Liver (tissue), 8 donors: ENCODE measurements at regions not wholly inside any gene's neighbourhood (a gene's known extent, or its start where the extent isn't known, plus 50 kb on each side); places are given as distances from the start of the nearest gene placed in this dataset.

Experiments used
- DNase-seq: peaks from one replicate; pipeline ENCODE4 v3.0.0-alpha.2; 2017; ENCODE audit warnings: low spot score
- H3K27ac ChIP-seq, 2 donors: one replicate each; pipeline ENCODE4 v1.7.0; 2013; ENCODE audit warnings: inconsistent platforms in 2 of 2, low read length in 2 of 2, control low read depth in 1 of 2, low read depth in 1 of 2, mild to moderate bottlenecking in 1 of 2
- H3K27me3 ChIP-seq, 4 donors: one replicate each; pipeline versions ENCODE4 v1.6.1 to v1.7.0; 2013; ENCODE audit warnings: low read length in 3 of 4, inconsistent platforms in 1 of 4, mild to moderate bottlenecking in 1 of 4, moderate library complexity in 1 of 4; ENCODE audit not compliant: control insufficient read depth in 4 of 4, insufficient read depth in 4 of 4
- H3K36me3 ChIP-seq, 4 donors: one replicate each; pipeline versions ENCODE4 v1.6.1 to v1.7.0; 2013; ENCODE audit warnings: low read length in 3 of 4, mild to moderate bottlenecking in 3 of 4, low read depth in 1 of 4, moderate library complexity in 1 of 4; ENCODE audit not compliant: control insufficient read depth in 4 of 4, insufficient read depth in 3 of 4
- H3K4me1 ChIP-seq, 4 donors: one replicate each; pipeline versions ENCODE4 v1.6.1 to v1.7.0; 2013; ENCODE audit warnings: low read length in 3 of 4, mild to moderate bottlenecking in 3 of 4, moderate library complexity in 1 of 4; ENCODE audit not compliant: control insufficient read depth in 4 of 4, insufficient read depth in 4 of 4
- H3K4me3 ChIP-seq, 3 donors: one replicate each; pipeline versions ENCODE4 v1.6.1 to v1.7.0; 2013; ENCODE audit warnings: low read length in 3 of 3, control low read depth in 1 of 3, low read depth in 1 of 3, mild to moderate bottlenecking in 1 of 3
- H3K9ac ChIP-seq, 2 donors: one replicate each; pipeline ENCODE4 v1.7.0; 2013; ENCODE audit warnings: low read length in 2 of 2, mild to moderate bottlenecking in 2 of 2, moderate library complexity in 2 of 2, control low read depth in 1 of 2, low read depth in 1 of 2
- H3K9me3 ChIP-seq, 4 donors: one replicate each; pipeline versions ENCODE4 v1.6.1 to v1.7.0; 2013; ENCODE audit warnings: low read length in 3 of 4; ENCODE audit not compliant: control insufficient read depth in 4 of 4
- EGR1 ChIP-seq, 2 donors: IDR thresholded peaks; 2 replicates each; pipeline ENCODE4 v1.6.1; 2016 to 2018; ENCODE audit warnings: antibody characterized with exemption in 2 of 2, low read depth in 2 of 2
- FOXA2 ChIP-seq: IDR thresholded peaks from 2 replicates; pipeline ENCODE4 v1.6.1; 2016; ENCODE audit warnings: antibody characterized with exemption
- GABPA ChIP-seq, 2 donors: IDR thresholded peaks in 1 of 2; conservative IDR thresholded peaks in 1 of 2; 2 replicates each; pipeline ENCODE4 v1.6.1; 2016; ENCODE audit warnings: antibody characterized with exemption in 2 of 2, mild to moderate bottlenecking in 1 of 2, moderate library complexity in 1 of 2
- HNF4G ChIP-seq: IDR thresholded peaks from 2 replicates; pipeline ENCODE4 v1.6.1; 2016; ENCODE audit warnings: antibody characterized with exemption
- JUND ChIP-seq, 2 donors: IDR thresholded peaks; 2 replicates each; pipeline ENCODE4 v1.6.1; 2016; ENCODE audit warnings: antibody characterized with exemption in 2 of 2
- NR2F2 ChIP-seq: IDR thresholded peaks from 2 replicates; pipeline ENCODE4 v1.6.1; 2016; ENCODE audit warnings: antibody characterized with exemption
- RAD21 ChIP-seq, 2 donors: IDR thresholded peaks; 2 replicates each; pipeline ENCODE4 v1.6.1; 2016; ENCODE audit warnings: antibody characterized with exemption in 2 of 2, mild to moderate bottlenecking in 2 of 2
- RXRA ChIP-seq, 2 donors: IDR thresholded peaks; 2 replicates each; pipeline ENCODE4 v1.6.1; 2017 to 2018; ENCODE audit warnings: antibody characterized with exemption in 2 of 2, mild to moderate bottlenecking in 1 of 2
- SP1 ChIP-seq: IDR thresholded peaks from 2 replicates; pipeline ENCODE4 v1.6.1; 2018; ENCODE audit warnings: antibody characterized with exemption, mild to moderate bottlenecking
- WGBS: extraction: QIAGEN DNeasy Blood & Tissue Kit; methylation state at CpG from one replicate; pipeline ENCODE4 v1.1.7; 2013; 5-methylcytosine and 5-hydroxymethylcytosine counted together
- TF ChIP-seq, protein P1 (sequence below): IDR thresholded peaks from 2 replicates; pipeline ENCODE4 v1.6.1; 2016; ENCODE audit warnings: antibody characterized with exemption
- TF ChIP-seq, protein P2 (sequence below): fragments of 150-350 bp; IDR thresholded peaks from 2 replicates; pipeline ENCODE4 v1.5.1; 2017; ENCODE audit warnings: improper control_type of control experiment, low read depth, low read length; ENCODE audit not compliant: missing input control
- TF ChIP-seq, protein P3 (sequence below): IDR thresholded peaks from 2 replicates; pipeline ENCODE4 v1.6.1; 2016; ENCODE audit warnings: antibody characterized with exemption
- donor health status: healthy.
- donor health status: healthy.
- donor health status: healthy.
- donor health status: healthy.
- donor health status: healthy.

DNA sequence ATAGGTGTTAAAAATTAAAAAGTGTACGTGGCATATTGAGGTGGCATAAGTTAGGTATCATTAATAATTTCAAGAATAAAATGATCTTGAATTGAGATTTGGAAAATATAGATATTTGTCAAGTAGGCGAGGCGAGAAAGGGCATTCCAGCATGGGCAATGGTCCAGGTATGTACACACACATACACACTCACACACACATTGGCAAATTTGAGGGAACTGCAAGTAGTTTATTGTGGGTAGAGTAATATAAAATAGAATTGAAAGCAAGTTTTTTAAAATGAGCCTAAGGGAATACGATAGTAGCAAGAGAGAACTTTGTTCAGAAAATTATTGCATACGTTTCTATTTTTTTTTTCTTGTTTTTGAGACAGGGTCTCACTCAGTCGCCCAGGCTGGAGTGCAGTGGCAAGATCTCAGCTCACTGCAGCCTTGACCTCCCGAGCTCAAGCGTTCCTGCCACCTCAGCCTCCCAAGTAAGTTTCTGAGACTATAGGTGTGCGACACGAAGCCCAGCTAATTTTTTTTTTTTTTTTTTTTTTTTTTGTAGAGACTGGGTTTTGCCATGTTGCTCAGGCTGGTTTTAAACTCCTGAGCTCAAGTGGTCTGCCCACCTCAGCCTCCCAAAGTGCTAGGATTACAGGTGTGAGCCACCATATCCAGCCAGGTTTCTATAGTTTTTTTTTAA is 96.7 kb upstream of the SLC39A10 start:
- Histone ChIP-seq H3K36me3 (no peaks in the 10 kb centered on the region), H3K9ac (no peak overlapping the region), H3K27ac (no peak overlapping the region), H3K27me3 (no peaks in the 10 kb centered on the region), H3K4me1 (no peaks in the 10 kb centered on the region), H3K9me3 (no peaks in the 10 kb centered on the region), H3K4me3 (no peak overlapping the region)
- TF ChIP-seq HNF4G = no peak
- TF ChIP-seq, protein P1, sequence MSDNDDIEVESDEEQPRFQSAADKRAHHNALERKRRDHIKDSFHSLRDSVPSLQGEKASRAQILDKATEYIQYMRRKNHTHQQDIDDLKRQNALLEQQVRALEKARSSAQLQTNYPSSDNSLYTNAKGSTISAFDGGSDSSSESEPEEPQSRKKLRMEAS = no peak
- no peak for TF ChIP-seq RAD21 (IDR thresholded peaks at IDR 0.05)
- WGBS = 70% methylated on average over 10 of the region's 10 CpGs
- DNase-seq = no peak

DNA sequence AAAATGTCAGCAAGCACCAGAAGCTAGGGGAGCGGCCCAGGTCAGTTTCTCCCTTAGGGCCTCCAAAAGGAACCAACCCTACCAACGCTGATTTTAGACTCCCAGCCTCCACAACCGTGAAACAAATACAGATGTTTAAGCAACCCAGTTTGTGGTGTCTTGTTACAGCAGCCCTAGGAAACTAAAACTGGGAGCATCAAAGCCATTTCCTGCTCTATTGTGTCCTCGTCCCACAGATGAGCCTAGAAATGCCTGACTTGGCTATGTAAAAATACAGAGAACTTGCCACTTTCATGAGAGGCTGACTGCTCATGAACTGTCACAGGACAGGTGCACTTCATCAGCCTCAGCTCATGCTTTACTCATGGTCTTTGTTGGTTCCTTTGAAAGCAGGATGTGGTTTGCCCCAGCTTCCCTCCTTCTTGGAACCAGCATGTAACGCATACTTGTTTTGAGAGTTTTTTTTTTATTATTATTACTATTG is 97.6 kb upstream of the SLC39A10 start:
- TF ChIP-seq NR2F2 = no peak
- TF ChIP-seq HNF4G = no peak
- TF ChIP-seq, protein P2, sequence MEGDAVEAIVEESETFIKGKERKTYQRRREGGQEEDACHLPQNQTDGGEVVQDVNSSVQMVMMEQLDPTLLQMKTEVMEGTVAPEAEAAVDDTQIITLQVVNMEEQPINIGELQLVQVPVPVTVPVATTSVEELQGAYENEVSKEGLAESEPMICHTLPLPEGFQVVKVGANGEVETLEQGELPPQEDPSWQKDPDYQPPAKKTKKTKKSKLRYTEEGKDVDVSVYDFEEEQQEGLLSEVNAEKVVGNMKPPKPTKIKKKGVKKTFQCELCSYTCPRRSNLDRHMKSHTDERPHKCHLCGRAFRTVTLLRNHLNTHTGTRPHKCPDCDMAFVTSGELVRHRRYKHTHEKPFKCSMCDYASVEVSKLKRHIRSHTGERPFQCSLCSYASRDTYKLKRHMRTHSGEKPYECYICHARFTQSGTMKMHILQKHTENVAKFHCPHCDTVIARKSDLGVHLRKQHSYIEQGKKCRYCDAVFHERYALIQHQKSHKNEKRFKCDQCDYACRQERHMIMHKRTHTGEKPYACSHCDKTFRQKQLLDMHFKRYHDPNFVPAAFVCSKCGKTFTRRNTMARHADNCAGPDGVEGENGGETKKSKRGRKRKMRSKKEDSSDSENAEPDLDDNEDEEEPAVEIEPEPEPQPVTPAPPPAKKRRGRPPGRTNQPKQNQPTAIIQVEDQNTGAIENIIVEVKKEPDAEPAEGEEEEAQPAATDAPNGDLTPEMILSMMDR = no peak
- TF ChIP-seq SP1 = no peak
- TF ChIP-seq RXRA (IDR thresholded peaks at IDR 0.05) = no peak
- no peak for TF ChIP-seq EGR1 (IDR thresholded peaks at IDR 0.05; ENCODE audit: low read depth in 2 of 2)
- WGBS = 64% methylated on average over 5 of the region's 5 CpGs
- H3K27ac ChIP-seq = peak overlapping the region in 1 of 2 donors; percentile 31
- no peaks in the 10 kb centered on the region for H3K4me1 ChIP-seq
- no peak overlapping the region for H3K9ac ChIP-seq
- H3K4me3 ChIP-seq = no peak overlapping the region
- H3K27me3 ChIP-seq = no peaks in the 10 kb centered on the region
- no peak for DNase-seq
- no peaks in the 10 kb centered on the region for H3K9me3 ChIP-seq
- no peaks in the 10 kb centered on the region for H3K36me3 ChIP-seq

DNA sequence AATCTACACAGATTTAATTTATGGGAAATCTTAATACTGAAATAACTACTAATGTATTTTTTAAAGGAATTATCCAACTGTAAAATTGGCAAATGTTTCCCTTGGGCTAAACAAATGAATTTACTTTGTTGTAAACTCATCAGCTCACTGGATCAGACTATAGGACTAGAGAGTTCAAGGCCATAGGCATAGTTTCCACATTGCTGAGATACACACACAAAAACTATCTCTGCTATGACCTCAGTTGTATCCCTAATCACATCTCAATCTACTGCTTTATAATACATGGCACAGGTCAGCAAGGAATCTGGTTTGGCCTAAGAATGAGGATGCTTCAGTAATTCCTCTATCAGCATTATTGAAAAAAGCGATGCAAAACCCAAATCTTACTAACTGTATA is 101.1 kb upstream of the SLC39A10 start:
- no peak for DNase-seq
- no peak overlapping the region for H3K9ac ChIP-seq
- no peaks in the 10 kb centered on the region for H3K36me3 ChIP-seq
- 95% methylated on average over 1 of the region's 1 CpG for WGBS
- H3K4me3 ChIP-seq = no peak overlapping the region
- H3K4me1 ChIP-seq = no peaks in the 10 kb centered on the region
- no peaks in the 10 kb centered on the region for H3K27me3 ChIP-seq
- no peak for TF ChIP-seq RAD21 (IDR thresholded peaks at IDR 0.05)
- TF ChIP-seq GABPA (IDR thresholded peaks at IDR 0.05 in 1 of 2, conservative IDR thresholded peaks at IDR 0.05 in 1 of 2) = no peak
- TF ChIP-seq FOXA2 = no peak
- TF ChIP-seq HNF4G = no peak
- TF ChIP-seq JUND (IDR thresholded peaks at IDR 0.05) = no peak
- TF ChIP-seq NR2F2 = no peak
- TF ChIP-seq, protein P1 = no peak
- TF ChIP-seq, protein P3, sequence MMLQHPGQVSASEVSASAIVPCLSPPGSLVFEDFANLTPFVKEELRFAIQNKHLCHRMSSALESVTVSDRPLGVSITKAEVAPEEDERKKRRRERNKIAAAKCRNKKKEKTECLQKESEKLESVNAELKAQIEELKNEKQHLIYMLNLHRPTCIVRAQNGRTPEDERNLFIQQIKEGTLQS = no peak
- no peak overlapping the region for H3K27ac ChIP-seq
- H3K9me3 ChIP-seq = no peaks in the 10 kb centered on the region
